Large intestine (tissue), 3 donors: ENCODE measurements at regions not wholly inside any gene's neighbourhood (a gene's known extent, or its start where the extent isn't known, plus 50 kb on each side); places are given as distances from the start of the nearest gene placed in this dataset.
"Not testable (repeated sequence)": the region's sequence is repeated elsewhere in the genome, so short reads cannot be mapped to it uniquely, and the experiment has no call there.

Experiments
- DNase-seq, 2 donors: peaks; one replicate each; pipeline versions ENCODE4 v3.0.0 to v3.0.0-alpha.2; 2013
- H3K27ac ChIP-seq: one replicate; pipeline ENCODE4 v1.5.1; 2013; ENCODE audit warnings: low read length
- H3K27me3 ChIP-seq: 2 replicates; pipeline ENCODE4 v1.6.1; 2013; ENCODE audit warnings: low read length; ENCODE audit not compliant: control insufficient read depth, insufficient read depth
- H3K36me3 ChIP-seq: 2 replicates; pipeline ENCODE4 v1.6.1; 2013; ENCODE audit warnings: low read length; ENCODE audit not compliant: control insufficient read depth, insufficient read depth
- H3K4me1 ChIP-seq: one replicate; pipeline ENCODE4 v1.6.1; 2013; ENCODE audit warnings: low read length; ENCODE audit not compliant: control insufficient read depth, insufficient read depth
- H3K4me3 ChIP-seq: one replicate; pipeline ENCODE4 v1.5.1; 2013; ENCODE audit warnings: low read length
- H3K9me3 ChIP-seq: one replicate; pipeline ENCODE4 v1.6.1; 2013; ENCODE audit warnings: mild to moderate bottlenecking, low read depth, low read length, moderate library complexity; ENCODE audit not compliant: control insufficient read depth
- WGBS: methylation state at CpG from one replicate; pipeline ENCODE4 v1.1.5; 2013; ENCODE audit warnings: low lambda C conversion rate; ENCODE audit not compliant: insufficient coverage; 5-methylcytosine and 5-hydroxymethylcytosine counted together

- Histone ChIP-seq H3K4me3 (no peak overlapping the region), H3K27ac (no peak overlapping the region), H3K9me3 (no peaks in the 10 kb centered on the region), H3K4me1 (no peaks in the 10 kb centered on the region), H3K36me3 (no peaks in the 10 kb centered on the region), H3K27me3 (no peaks in the 10 kb centered on the region)
- DNase-seq, result no peak
- WGBS, result no CpG with 5 or more reads among the region's 1 CpG
Observed at GRCh38 chr9:100785946-100786345, 208.1 kb downstream of the CAVIN4 start.

- no peak for DNase-seq
- Histone ChIP-seq H3K36me3 (no peaks in the 10 kb centered on the region), H3K9me3 (no peaks in the 10 kb centered on the region), H3K4me3 (no peak overlapping the region), H3K4me1 (no peaks in the 10 kb centered on the region), H3K27me3 (no peaks in the 10 kb centered on the region), H3K27ac (no peak overlapping the region)
- WGBS, result 80% methylated on average over 2 of the region's 5 CpGs
Observed at GRCh38 chr9:100794738-100795269, 216.9 kb downstream of the CAVIN4 start.

DNA sequence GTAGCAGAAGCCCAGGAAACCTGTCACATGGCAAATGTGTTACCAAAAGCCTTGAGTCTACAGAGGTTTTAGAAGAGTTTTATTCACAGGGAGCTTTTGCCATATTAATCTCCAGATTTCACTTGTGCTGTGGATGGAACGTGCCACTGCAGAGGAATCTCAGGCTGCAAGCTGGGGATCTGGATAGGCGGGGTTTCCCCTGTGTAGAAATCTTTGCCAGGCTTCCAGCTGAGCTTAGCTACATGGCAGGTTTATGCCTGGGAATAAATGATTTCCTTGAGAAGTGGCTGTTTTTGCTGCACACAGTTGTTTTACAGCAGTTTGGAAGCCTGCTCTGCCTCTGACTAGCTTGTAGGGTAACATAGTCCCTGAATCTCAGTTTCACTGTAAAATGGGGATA is 224.6 kb upstream of the PLPPR1 start:
- Histone ChIP-seq H3K9me3 (no peaks in the 10 kb centered on the region), H3K4me3 (no peak overlapping the region), H3K4me1 (no peaks in the 10 kb centered on the region), H3K27me3 (no peaks in the 10 kb centered on the region), H3K27ac (no peak overlapping the region), H3K36me3 (no peaks in the 10 kb centered on the region)
- WGBS, result no CpG with 5 or more reads among the region's 2 CpGs
- no peak for DNase-seq

- H3K9me3 ChIP-seq, result peaks cover 5% of the 10 kb centered on the region
- H3K36me3 ChIP-seq, result no peaks in the 10 kb centered on the region
- DNase-seq, result no peak
- H3K27me3 ChIP-seq, result no peaks in the 10 kb centered on the region
- no peak overlapping the region for H3K4me3 ChIP-seq
- H3K4me1 ChIP-seq, result no peaks in the 10 kb centered on the region
- H3K27ac ChIP-seq, result no peak overlapping the region
- WGBS, result no CpG with 5 or more reads among the region's 3 CpGs
Observed at GRCh38 chr9:100811643-100812042, 216.9 kb upstream of the PLPPR1 start.

- Histone ChIP-seq H3K4me1 (no peaks in the 10 kb centered on the region), H3K27ac (no peak overlapping the region), H3K4me3 (no peak overlapping the region), H3K9me3 (peaks cover 5% of the 10 kb centered on the region), H3K27me3 (no peaks in the 10 kb centered on the region), H3K36me3 (no peaks in the 10 kb centered on the region)
- DNase-seq, result no peak
- whole genome bisulfite sequencing, result no CpG with 5 or more reads among the region's 2 CpGs
Observed at GRCh38 chr9:100813871-100814270, 214.7 kb upstream of the PLPPR1 start.

- WGBS, result no CpG with 5 or more reads among the region's 2 CpGs
- Histone ChIP-seq H3K9me3 (no peaks in the 10 kb centered on the region), H3K27ac (no peak overlapping the region), H3K27me3 (no peaks in the 10 kb centered on the region), H3K4me3 (no peak overlapping the region), H3K36me3 (no peaks in the 10 kb centered on the region), H3K4me1 (no peaks in the 10 kb centered on the region)
- DNase-seq, result no peak
Observed at GRCh38 chr9:100819980-100820379, 208.5 kb upstream of the PLPPR1 start.

DNA sequence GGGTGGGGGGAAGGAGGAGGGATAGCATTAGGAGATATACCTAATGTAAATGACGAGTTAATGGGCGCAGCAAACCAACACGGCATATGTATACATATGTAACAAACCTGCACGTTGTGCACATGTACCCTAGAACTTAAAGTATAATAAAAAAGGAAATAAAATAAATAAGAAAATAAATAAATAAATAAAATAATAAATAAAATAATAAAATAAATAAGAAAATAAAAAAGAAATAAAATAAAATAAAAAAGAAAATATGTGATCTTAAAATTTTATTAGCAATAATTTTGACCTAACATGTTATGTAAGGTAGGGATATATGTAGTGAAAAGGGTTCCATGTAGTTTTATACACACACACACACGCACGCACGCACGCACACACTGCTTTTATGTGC is 195.5 kb upstream of the PLPPR1 start:
- DNase-seq, H3K4me1 ChIP-seq, H3K27ac ChIP-seq, H3K9me3 ChIP-seq, H3K36me3 ChIP-seq, H3K4me3 ChIP-seq, H3K27me3 ChIP-seq: not testable (repeated sequence)
- no CpG with 5 or more reads among the region's 8 CpGs for WGBS

DNA sequence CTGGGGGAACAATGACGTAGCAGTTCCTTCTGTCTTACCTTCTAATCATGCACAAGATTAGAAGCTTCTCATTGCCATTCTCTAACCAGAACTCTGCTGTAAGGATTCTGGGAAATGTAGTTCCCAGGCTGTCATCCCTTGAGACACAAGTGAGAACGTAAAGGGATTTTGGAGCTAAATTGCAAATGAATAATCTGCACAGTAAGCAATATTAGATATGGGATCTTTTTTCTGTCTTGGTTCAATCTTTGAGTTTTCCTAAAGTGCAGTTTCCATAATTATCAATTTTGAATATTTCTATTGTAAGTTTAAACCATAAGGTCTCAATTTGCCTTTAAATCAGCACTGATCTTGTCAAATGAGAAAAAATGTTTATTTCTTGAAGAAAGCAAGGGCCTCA is 189.7 kb upstream of the PLPPR1 start:
- no peak for DNase-seq
- Histone ChIP-seq H3K9me3 (no peaks in the 10 kb centered on the region), H3K4me1 (no peaks in the 10 kb centered on the region), H3K36me3 (no peaks in the 10 kb centered on the region), H3K4me3 (no peak overlapping the region), H3K27me3 (no peaks in the 10 kb centered on the region), H3K27ac (no peak overlapping the region)
- 100% methylated on average over 1 of the region's 2 CpGs for WGBS

- H3K27me3 ChIP-seq, result no peaks in the 10 kb centered on the region
- no peaks in the 10 kb centered on the region for H3K36me3 ChIP-seq
- no peaks in the 10 kb centered on the region for H3K4me1 ChIP-seq
- no peak overlapping the region for H3K27ac ChIP-seq
- no peaks in the 10 kb centered on the region for H3K9me3 ChIP-seq
- no peak for DNase-seq
- no peak overlapping the region for H3K4me3 ChIP-seq
Observed at GRCh38 chr9:100848726-100849125, 179.8 kb upstream of the PLPPR1 start.

DNA sequence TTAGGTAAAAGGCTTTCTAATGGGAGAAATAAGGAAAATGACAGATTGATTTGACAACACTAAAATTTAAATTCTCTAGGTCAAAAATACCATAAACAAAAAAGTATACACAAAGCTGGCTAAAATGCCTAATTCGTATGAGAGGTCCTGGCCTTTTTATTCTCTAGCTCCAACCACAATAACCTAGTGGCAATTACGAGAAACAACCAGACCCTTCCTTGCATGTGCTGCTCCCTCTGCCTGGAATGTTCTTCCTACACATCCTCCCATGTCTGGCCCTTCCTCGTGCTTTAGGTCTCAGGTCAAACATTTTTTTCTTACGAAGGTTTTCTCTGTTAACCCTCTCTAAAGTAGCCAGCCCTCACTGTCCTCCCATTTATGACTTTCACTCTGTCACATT is 176.4 kb upstream of the PLPPR1 start:
- WGBS, result 13% methylated on average over 2 of the region's 4 CpGs
- no peaks in the 10 kb centered on the region for H3K4me1 ChIP-seq
- no peak overlapping the region for H3K27ac ChIP-seq
- DNase-seq, result no peak
- no peaks in the 10 kb centered on the region for H3K9me3 ChIP-seq
- no peaks in the 10 kb centered on the region for H3K27me3 ChIP-seq
- no peaks in the 10 kb centered on the region for H3K36me3 ChIP-seq
- no peak overlapping the region for H3K4me3 ChIP-seq

DNA sequence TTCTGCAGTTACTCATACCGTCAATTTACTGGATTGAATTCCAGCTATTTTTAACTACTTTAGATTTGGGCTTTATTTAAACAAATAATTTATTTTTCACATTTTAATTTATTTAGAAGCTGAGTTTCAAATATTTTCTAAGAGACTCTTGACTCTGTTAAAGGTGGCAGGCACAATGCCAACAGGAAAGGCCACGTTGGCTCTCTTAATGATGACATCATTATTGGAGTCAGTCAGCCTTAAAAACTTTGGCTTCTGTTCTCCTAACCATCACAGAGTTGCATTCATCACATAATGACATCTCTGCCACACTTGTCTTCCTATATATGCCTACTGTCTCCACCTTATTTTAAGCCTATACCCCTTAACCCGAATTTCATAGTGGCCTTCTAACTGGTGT is 172.3 kb upstream of the PLPPR1 start:
- WGBS, result 88% methylated on average over 1 of the region's 3 CpGs

More for the DNA sequence above, 172.3 kb upstream of the PLPPR1 start:
- no peak overlapping the region for H3K27ac ChIP-seq
- no peaks in the 10 kb centered on the region for H3K27me3 ChIP-seq
- no peak overlapping the region for H3K4me3 ChIP-seq
- H3K9me3 ChIP-seq, result no peaks in the 10 kb centered on the region
- DNase-seq, result no peak
- H3K36me3 ChIP-seq, result no peaks in the 10 kb centered on the region
- no peaks in the 10 kb centered on the region for H3K4me1 ChIP-seq
